ENCODE measurements at regions not wholly inside any gene's neighbourhood (a gene's known extent, or its start where the extent isn't known, plus 50 kb on each side); places are given as distances from the start of the nearest gene placed in this dataset.

DNA sequence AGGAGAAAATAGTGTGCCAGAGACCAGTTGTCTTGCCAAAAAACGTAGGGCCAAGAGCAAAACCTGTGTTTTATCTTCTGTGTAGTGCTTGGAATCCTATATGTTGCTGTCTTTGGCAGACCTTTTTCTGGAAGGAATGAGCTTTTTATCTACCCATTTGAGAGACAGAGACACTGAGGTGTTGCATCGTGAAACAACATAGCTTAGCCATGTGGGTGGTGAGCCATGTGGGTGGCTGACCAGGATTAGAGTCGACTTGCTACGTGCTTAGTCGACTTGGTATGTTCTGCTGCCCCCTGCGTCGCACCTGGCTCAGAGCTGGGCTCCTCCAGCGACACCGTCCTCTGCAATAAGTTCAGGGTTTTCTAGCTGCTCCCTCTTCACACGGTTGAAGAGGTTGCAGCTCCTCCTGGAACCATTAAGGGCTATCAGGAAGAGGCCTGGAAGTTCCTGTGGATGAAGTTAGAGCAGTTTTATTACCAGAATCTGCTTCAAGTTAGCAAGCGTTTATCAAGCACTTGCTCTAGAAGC lies 175.8 kb downstream of the SH2D4B start:
- no peak for TF ChIP-seq EP300 (IDR thresholded peaks at IDR 0.05)
- TF ChIP-seq, protein P1, sequence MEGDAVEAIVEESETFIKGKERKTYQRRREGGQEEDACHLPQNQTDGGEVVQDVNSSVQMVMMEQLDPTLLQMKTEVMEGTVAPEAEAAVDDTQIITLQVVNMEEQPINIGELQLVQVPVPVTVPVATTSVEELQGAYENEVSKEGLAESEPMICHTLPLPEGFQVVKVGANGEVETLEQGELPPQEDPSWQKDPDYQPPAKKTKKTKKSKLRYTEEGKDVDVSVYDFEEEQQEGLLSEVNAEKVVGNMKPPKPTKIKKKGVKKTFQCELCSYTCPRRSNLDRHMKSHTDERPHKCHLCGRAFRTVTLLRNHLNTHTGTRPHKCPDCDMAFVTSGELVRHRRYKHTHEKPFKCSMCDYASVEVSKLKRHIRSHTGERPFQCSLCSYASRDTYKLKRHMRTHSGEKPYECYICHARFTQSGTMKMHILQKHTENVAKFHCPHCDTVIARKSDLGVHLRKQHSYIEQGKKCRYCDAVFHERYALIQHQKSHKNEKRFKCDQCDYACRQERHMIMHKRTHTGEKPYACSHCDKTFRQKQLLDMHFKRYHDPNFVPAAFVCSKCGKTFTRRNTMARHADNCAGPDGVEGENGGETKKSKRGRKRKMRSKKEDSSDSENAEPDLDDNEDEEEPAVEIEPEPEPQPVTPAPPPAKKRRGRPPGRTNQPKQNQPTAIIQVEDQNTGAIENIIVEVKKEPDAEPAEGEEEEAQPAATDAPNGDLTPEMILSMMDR (IDR thresholded peaks at IDR 0.05) = no peak

Measured in tibial nerve (tissue), 4 donors.